ENCODE measurements at regions not wholly inside any gene's neighbourhood (a gene's known extent, or its start where the extent isn't known, plus 50 kb on each side); places are given as distances from the start of the nearest gene placed in this dataset.

- TF ChIP-seq ELK1 (IDR thresholded peaks at IDR 0.05; ENCODE audit: borderline replicate concordance, low read depth, low read length) (no peak), MAFK (IDR thresholded peaks at IDR 0.05; ENCODE audit: low read depth, low read length) (no peak), CHD1 (IDR thresholded peaks at IDR 0.05; ENCODE audit: low read depth, low read length) (no peak), SMC3 (IDR thresholded peaks at IDR 0.05; ENCODE audit: low read depth, low read length) (no peak), CTCF (conservative IDR thresholded peaks at IDR 0.05; ENCODE audit: low read depth, low read length) (no peak), USF2 (IDR thresholded peaks at IDR 0.05; ENCODE audit: low read depth, low read length) (no peak), MAZ (IDR thresholded peaks at IDR 0.05; ENCODE audit: borderline replicate concordance, low read depth, low read length) (no peak)
- Histone ChIP-seq H2AFZ (replicated peaks; ENCODE audit: low read length, poor library complexity) (no peak overlapping the region), H3K36me3 (ENCODE audit: control insufficient read depth, insufficient read depth, low read length) (no peaks in the 10 kb centered on the region), H3K18ac (ENCODE audit: low read depth, low read length) (no peak overlapping the region), H3K56ac (ENCODE audit: extremely low read depth, insufficient read depth, low read length) (no peak overlapping the region), H3K79me1 (ENCODE audit: low read depth in 1 of 2, low read length in 2 of 2) (no peaks in the 10 kb centered on the region), H3K23ac (ENCODE audit: low read depth, low read length) (no peak overlapping the region), H3K27me3 (ENCODE audit: control insufficient read depth, insufficient read depth, low read length) (no peaks in the 10 kb centered on the region), H2BK20ac (ENCODE audit: low read depth, low read length) (no peak overlapping the region), H3K4me2 (ENCODE audit: low read depth, low read length) (no peak overlapping the region), H3K9me1 (ENCODE audit: insufficient read depth, low read length) (no peaks in the 10 kb centered on the region), H4K20me1 (ENCODE audit: insufficient read depth, low read length) (no peaks in the 10 kb centered on the region), H4K91ac (ENCODE audit: insufficient read depth, low read depth, low read length) (no peak overlapping the region), H2BK120ac (ENCODE audit: low read depth, low read length) (no peak overlapping the region), H3K14ac (replicated peaks; ENCODE audit: low read depth, low read length) (no peak overlapping the region), H2BK15ac (ENCODE audit: low read depth, low read length) (no peak overlapping the region), H4K8ac (ENCODE audit: low read depth in 2 of 2, low read length in 2 of 2) (no peak overlapping the region), H2AK9ac (replicated peaks; ENCODE audit: low read depth, low read length, poor library complexity) (no peak overlapping the region), H3K9me3 (ENCODE audit: control insufficient read depth, insufficient read depth, low read length) (peaks cover 3% of the 10 kb centered on the region), H3K4me1 (ENCODE audit: control insufficient read depth, insufficient read depth, low read length) (no peaks in the 10 kb centered on the region), H2AK5ac (ENCODE audit: low read depth, low read length) (no peak overlapping the region), H4K5ac (ENCODE audit: low read depth, low read length) (no peak overlapping the region), H3K27ac (ENCODE audit: insufficient read depth, low read length) (no peak overlapping the region), H3K4me3 (ENCODE audit: insufficient read depth, low read depth, low read length) (no peak overlapping the region), H3K4ac (ENCODE audit: low read depth, low read length) (no peak overlapping the region), H2BK5ac (ENCODE audit: low read depth, low read length, poor library complexity, severe bottlenecking) (no peak overlapping the region), H3K9ac (ENCODE audit: low read depth, low read length) (no peak overlapping the region)
- dilution Hi-C loops (cut with HindIII; ENCODE audit: low sequenced_read_pairs, unreplicated experiment) (no loop called here), in situ Hi-C loops (cut with MboI; ENCODE audit: low sequenced_read_pairs) (no loop called here), intact Hi-C loops (cut with micrococcal nuclease) (no loop called here)
- CTCF ChIA-PET = no interaction called here
- BruUV-seq (replicated peaks) = no TSS peak
- DNase-seq (no peak), ATAC-seq (ENCODE audit: low read depth) (no peak)
- POLR2A ChIA-PET (ENCODE audit: unreplicated experiment) = no interaction called here
- WGBS, 2 experiments (ENCODE audit: extremely low coverage in 2 of 2, insufficient read length in 1 of 2) = no CpG with 5 or more reads among the region's 1 CpG
Observed at GRCh38 chr13:80718970-80719369, 378.0 kb upstream of the SPRY2 start.

Measured in IMR-90 (cell line).